Hematopoietic multipotent progenitor cell (in vitro differentiated cells): ENCODE measurements at regions not wholly inside any gene's neighbourhood (a gene's known extent, or its start where the extent isn't known, plus 50 kb on each side); places are given as distances from the start of the nearest gene placed in this dataset.
A peak's percentile ranks its signal among the peaks of the same experiment; 100 is the strongest.

Experiments
- DNase-seq, 3 donors: peaks; one replicate each; pipeline ENCODE4 v3.0.0-alpha.2; 2011 to 2015; ENCODE audit warnings: low read depth in 2 of 3, low spot score in 2 of 3

- DNase-seq, result no peak
Observed at GRCh38 chr10:54904833-54905232, 103.8 kb upstream of the PCDH15 start.

DNA sequence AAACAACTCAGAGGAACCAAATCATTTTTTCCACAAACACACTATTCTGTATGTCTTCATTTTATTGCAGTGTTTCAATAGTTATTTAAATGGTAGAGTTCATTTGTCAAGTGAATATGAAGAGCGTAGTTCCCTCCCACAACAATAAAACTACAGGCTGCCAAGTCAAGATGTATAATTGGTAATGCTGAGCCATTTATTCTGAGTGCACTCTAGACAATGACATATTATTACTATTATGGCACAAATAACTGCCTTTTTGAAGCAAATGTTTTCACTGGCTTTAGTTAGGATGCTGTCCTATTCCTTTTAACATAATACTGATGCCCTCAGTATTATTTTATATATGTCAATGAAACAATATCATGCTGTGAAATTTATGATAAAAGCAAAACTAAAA, 102.7 kb upstream of the PCDH15 start:
- DNase-seq, result no peak

DNA sequence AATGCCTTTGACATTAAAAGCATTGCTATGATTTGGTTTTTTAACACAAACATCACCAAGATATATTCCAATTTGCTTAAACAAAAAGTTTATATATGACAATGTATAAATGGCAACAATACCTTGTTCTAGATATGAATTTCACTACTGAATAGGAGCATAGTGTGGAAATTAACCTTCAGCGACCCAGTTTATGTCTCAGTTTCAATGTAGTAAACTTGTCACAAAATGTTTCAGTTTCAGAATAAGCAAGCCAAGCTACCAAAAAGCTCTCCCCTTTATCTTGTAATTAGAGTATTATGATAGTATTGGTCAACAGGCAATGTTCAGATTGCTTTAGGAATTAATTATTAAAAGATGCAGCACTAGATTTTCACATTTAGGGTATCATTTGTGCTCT, 99.6 kb upstream of the PCDH15 start:
- no peak for DNase-seq

DNA sequence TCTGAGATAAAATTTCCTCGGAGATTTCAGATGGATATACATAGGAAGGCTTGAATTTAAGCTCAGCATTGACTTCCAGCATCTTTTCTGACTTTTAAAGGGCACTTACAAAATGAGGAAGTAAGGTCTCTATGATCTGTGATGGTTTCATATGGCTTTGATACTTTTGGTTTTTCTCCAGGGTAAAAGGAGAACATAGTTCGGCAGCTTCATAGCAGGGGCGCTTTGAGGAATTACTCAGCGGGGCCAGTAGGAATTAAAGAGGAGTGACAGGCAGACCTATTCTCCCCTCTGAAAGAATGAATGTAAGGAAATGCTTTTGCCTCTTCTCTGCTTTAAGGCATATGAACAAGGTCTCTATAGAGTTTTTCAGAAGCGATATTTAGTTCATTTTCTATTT, 80.0 kb upstream of the PCDH15 start:
- peak in 1 of 3 donors; percentile 3 for DNase-seq

DNA sequence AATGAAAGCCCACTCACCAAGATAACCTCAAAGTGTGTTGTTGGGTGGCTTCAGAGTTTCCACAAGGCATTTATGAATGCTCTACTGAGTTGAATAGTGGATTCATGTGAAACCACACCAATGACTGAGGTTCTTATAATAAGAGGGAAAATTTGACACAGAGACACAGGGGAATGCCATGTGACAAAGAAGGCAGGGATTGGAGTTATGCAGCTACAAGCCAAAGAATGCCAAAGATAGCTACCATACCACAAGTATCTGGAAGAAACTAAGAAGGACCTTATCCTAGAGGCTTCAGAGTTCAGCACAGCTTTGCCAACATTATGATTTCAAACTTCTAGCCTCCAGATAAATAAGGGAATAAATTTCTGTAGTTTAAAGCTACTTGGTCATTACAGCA, 68.0 kb upstream of the PCDH15 start:
- DNase-seq, result no peak

DNA sequence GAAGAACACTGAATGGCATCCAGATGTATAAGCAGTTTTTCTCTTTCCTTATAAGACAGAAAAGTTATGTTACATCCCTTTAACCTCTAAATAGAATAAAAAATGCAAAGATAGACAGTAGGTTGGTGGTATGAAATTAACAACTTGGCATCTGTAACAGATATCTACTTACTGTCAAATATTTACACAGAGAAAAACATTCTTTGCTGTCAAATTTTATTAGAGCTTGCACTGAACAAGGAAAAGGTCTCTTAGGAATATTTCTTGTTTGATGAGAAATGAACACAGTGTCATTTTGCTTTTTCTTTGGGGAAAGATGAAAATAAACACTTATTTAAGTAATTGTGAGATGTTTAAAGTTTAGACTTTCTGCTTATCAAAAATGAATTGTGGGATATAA, 65.6 kb upstream of the PCDH15 start:
- DNase-seq, result no peak

- DNase-seq, result no peak
Observed at GRCh38 chr10:54854843-54855242, 53.8 kb upstream of the PCDH15 start.

- DNase-seq, result no peak
Observed at GRCh38 chr10:54854389-54854788, 53.4 kb upstream of the PCDH15 start.

DNA sequence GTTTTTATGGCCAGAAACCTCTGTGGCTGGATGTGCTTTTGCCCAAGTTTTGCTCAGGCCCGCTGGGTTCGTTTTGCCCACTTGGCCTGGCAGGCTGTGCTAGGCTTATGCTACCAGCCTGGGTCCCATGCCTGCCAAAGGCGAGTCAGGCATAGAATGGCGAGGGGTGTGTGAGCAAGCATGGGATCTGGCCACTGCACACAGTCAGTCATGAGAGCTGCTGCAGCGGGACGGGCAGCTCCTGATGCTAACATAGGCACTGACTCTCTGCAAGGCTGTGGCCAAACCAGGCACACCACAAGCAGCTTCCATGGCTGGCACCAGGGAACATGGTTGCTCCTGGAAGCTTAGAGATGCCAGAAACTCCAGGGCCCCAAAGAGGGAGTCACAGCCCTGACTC, 52.9 kb upstream of the PCDH15 start:
- DNase-seq, result no peak
